HEK293T (cell line): ENCODE measurements at regions not wholly inside any gene's neighbourhood (a gene's known extent, or its start where the extent isn't known, plus 50 kb on each side); places are given as distances from the start of the nearest gene placed in this dataset.

Experiments used
- CTCF ChIA-PET: fragments of 350-600 bp; formaldehyde crosslinking; extraction: SDS; loops from one replicate; lab custom pipeline; 2021; ENCODE audit warnings: antibody characterized with exemption, inconsistent platforms; lab: Yijun Ruan, JAX
- POLR2A ChIA-PET: fragments of 350-600 bp; formaldehyde crosslinking; extraction: SDS; loops from one replicate; lab custom pipeline; 2020; ENCODE audit warnings: antibody characterized with exemption, inconsistent platforms; lab: Yijun Ruan, JAX
- DNase-seq: peaks from one replicate; pipeline ENCODE4 v3.0.0; 2012; ENCODE audit warnings: mixed read lengths; ENCODE audit errors: extremely low spot score
- ARNT ChIP-seq: fragments of 450-650 bp; IDR thresholded peaks from 2 replicates; pipeline ENCODE4 v1.6.1; 2017; ENCODE audit warnings: mild to moderate bottlenecking
- BHLHE40 ChIP-seq: fragments of 450-650 bp; IDR thresholded peaks from 2 replicates; pipeline ENCODE4 v1.6.1; 2016; ENCODE audit warnings: mild to moderate bottlenecking, moderate library complexity, borderline replicate concordance
- CTBP1 ChIP-seq: fragments of 450-650 bp; IDR thresholded peaks from 2 replicates; pipeline ENCODE4 v1.6.1; 2016; ENCODE audit warnings: borderline replicate concordance
- ELF4 ChIP-seq: fragments of 450-650 bp; IDR thresholded peaks from 2 replicates; pipeline ENCODE4 v1.6.1; 2017; ENCODE audit warnings: antibody characterized with exemption
- FOXA1 ChIP-seq: fragments of 450-650 bp; IDR thresholded peaks from 2 replicates; pipeline ENCODE4 v1.6.1; 2016; ENCODE audit warnings: mild to moderate bottlenecking
- FOXK2 ChIP-seq: fragments of 450-650 bp; IDR thresholded peaks from 2 replicates; pipeline ENCODE4 v1.6.1; 2016; ENCODE audit warnings: mild to moderate bottlenecking
- FOXM1 ChIP-seq: fragments of 450-650 bp; IDR thresholded peaks from 2 replicates; pipeline ENCODE4 v1.6.1; 2017; ENCODE audit warnings: mild to moderate bottlenecking, borderline replicate concordance
- HDGF ChIP-seq: fragments of 450-650 bp; IDR thresholded peaks from 2 replicates; pipeline ENCODE4 v1.6.1; 2017; ENCODE audit warnings: antibody characterized with exemption, borderline replicate concordance
- L3MBTL2 ChIP-seq: fragments of 450-650 bp; conservative IDR thresholded peaks from 2 replicates; pipeline ENCODE4 v1.6.1; 2016; ENCODE audit warnings: mild to moderate bottlenecking
- LEF1 ChIP-seq: fragments of 450-650 bp; IDR thresholded peaks from 2 replicates; pipeline ENCODE4 v1.6.1; 2017; ENCODE audit warnings: mild to moderate bottlenecking, borderline replicate concordance
- NFRKB ChIP-seq: fragments of 450-650 bp; IDR thresholded peaks from 2 replicates; pipeline ENCODE4 v1.6.1; 2016; ENCODE audit warnings: mild to moderate bottlenecking, moderate library complexity
- SP1 ChIP-seq: fragments of 450-650 bp; IDR thresholded peaks from 2 replicates; pipeline ENCODE4 v1.6.1; 2017
- SUZ12 ChIP-seq: fragments of 450-650 bp; IDR thresholded peaks from 2 replicates; pipeline ENCODE4 v1.6.1; 2016; ENCODE audit warnings: mild to moderate bottlenecking
- TARDBP ChIP-seq: fragments of 450-650 bp; IDR thresholded peaks from 2 replicates; pipeline ENCODE4 v1.6.1; 2016
- ZNF384 ChIP-seq: fragments of 450-650 bp; IDR thresholded peaks from 2 replicates; pipeline ENCODE4 v1.6.1; 2016
- TF ChIP-seq, protein P1 (sequence below): fragments of 450-650 bp; IDR thresholded peaks from 2 replicates; pipeline ENCODE4 v1.6.1; 2016

DNA sequence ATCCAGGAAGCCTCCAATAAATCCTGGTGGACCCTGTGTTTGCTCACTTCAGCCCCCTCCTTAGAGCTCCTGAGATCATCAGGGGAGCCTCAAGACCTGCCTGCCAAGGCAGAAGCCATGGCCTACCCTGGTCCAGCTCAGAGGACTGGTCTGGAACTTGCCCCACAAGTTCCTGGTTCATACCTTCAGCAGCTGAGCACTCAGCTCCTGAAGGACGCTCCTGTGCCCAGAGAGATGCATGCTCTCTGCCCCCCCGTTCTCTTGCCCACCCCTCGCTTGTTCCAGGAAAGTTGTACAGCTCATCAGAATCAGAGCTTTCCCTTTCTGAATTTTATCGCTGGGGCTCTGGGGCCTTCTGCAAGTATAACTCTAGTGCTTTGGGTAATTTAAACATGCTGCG is 210.5 kb upstream of the ISX start:
- ChIA-PET POLR2A (no interaction called here), CTCF (no interaction called here)
- TF ChIP-seq SP1 (no peak), BHLHE40 (no peak)
- no peak for DNase-seq

DNA sequence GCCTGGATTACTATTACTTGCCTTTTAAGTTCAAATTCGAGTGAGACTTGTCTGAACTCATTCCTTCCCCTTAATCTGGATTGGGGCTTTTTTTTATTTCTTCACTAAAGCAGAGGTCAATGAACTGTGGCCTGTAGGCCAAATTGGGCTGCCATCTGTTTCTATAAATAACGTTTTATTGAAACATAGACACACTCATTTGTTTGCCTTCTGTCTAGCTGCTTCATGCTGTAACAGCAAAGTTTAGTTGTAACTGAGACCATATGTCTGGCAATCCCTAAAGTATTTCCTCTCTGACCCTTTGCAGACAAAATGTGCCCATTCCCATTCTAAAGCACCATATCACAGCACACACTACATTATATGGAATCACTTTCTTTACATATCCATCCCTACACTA is 207.9 kb upstream of the ISX start:
- POLR2A ChIA-PET, result no interaction called here
- no peak for DNase-seq
- TF ChIP-seq NFRKB, result no peak
- TF ChIP-seq BHLHE40, result no peak
- no peak for TF ChIP-seq ARNT
- TF ChIP-seq ZNF384, result no peak
- CTCF ChIA-PET, result no interaction called here

- DNase-seq, result no peak
- TF ChIP-seq NFRKB (no peak), L3MBTL2 (no peak), ZNF384 (no peak), FOXA1 (no peak), BHLHE40 (no peak), SP1 (no peak), CTBP1 (no peak), LEF1 (no peak), HDGF (no peak), ELF4 (no peak), SUZ12 (no peak), FOXK2 (no peak), ARNT (no peak), FOXM1 (no peak), TARDBP (no peak)
- TF ChIP-seq, protein P1, sequence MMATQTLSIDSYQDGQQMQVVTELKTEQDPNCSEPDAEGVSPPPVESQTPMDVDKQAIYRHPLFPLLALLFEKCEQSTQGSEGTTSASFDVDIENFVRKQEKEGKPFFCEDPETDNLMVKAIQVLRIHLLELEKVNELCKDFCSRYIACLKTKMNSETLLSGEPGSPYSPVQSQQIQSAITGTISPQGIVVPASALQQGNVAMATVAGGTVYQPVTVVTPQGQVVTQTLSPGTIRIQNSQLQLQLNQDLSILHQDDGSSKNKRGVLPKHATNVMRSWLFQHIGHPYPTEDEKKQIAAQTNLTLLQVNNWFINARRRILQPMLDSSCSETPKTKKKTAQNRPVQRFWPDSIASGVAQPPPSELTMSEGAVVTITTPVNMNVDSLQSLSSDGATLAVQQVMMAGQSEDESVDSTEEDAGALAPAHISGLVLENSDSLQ, result no peak
- CTCF ChIA-PET, result no interaction called here
- POLR2A ChIA-PET, result no interaction called here
Measured at GRCh38 chr22:34861787-34862186, 204.2 kb upstream of the ISX start.

- TF ChIP-seq TARDBP (no peak), SP1 (no peak), NFRKB (no peak), LEF1 (no peak), SUZ12 (no peak), FOXA1 (no peak), ARNT (no peak), L3MBTL2 (no peak), CTBP1 (no peak), FOXK2 (no peak), ELF4 (no peak), ZNF384 (no peak)
- TF ChIP-seq, protein P1, result no peak
Measured at GRCh38 chr22:34866081-34866480, 199.9 kb upstream of the ISX start.

DNA sequence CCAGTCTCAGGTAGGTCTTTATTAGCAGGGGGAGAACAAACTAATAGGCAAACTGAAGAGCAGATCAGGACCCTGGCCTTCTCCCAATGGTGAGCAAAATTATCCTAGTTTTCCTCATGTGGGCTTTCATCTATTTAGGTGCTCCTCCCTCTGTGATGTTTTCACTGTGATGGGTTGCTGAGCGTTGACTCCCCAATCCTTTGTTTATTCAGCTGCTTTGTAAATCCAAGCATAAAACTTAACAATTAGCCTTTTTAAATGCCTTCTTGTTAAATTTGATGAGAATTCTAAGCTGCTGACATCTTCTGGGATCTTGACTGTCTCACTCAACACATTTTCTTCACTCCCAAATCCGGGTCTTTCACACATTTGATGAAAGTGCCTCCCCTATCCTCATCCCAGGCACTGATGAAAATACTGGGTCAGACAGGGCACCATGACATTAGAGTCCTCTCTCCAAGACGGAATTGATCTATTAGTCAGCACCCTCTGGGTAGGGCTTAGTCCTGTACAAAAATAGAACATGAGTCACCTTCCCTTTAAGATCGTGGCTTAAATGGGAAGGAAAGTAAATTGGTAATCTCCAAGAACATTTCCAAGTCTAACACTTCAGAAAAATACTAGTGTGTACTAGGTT is 199.3 kb upstream of the ISX start:
- ChIA-PET POLR2A (no interaction called here), CTCF (no interaction called here)
- TF ChIP-seq TARDBP (no peak), SUZ12 (no peak), NFRKB (no peak), FOXM1 (no peak), SP1 (no peak), FOXA1 (no peak), ARNT (no peak), CTBP1 (no peak), LEF1 (no peak)
- no peak for DNase-seq

More at GRCh38 chr22:34866081-34866480, 199.9 kb upstream of the ISX start:
- DNase-seq, result no peak
- POLR2A ChIA-PET, result no interaction called here
- CTCF ChIA-PET, result no interaction called here

DNA sequence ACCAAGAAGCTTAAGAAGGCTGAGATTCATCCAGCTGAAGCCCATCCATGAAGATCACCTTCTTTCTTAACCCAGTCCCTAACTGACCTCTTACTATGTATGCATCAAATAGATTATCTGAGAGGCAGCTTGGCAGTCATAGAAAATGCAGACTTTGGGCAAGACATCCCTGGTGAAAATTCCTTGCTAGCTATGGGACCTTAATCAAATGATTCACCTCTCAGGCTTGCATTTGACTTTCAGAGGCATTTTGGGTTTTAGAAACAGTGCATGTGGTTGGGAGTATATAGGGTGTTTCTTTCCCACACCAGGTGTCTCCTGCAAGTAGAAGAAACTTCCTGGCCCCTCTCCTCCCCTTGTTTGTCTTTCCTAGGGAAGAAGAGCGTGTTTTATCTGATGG is 188.5 kb upstream of the ISX start:
- DNase-seq, result no peak
- TF ChIP-seq ZNF384 (no peak), SP1 (no peak), CTBP1 (no peak), FOXK2 (no peak), ELF4 (no peak), FOXM1 (no peak), HDGF (no peak), NFRKB (no peak), FOXA1 (no peak), BHLHE40 (no peak), ARNT (no peak)
- TF ChIP-seq, protein P1, result no peak
- POLR2A ChIA-PET, result no interaction called here
- CTCF ChIA-PET, result no interaction called here

GRCh38 chr22:34878171-34878570 is 187.8 kb upstream of the ISX start:
- ChIA-PET CTCF (no interaction called here), POLR2A (no interaction called here)
- TF ChIP-seq ARNT, result no peak
- TF ChIP-seq, protein P1, result no peak
- TF ChIP-seq ELF4, result no peak
- no peak for TF ChIP-seq CTBP1
- TF ChIP-seq NFRKB, result no peak
- no peak for TF ChIP-seq FOXA1
- no peak for TF ChIP-seq LEF1
- no peak for TF ChIP-seq ZNF384
- no peak for TF ChIP-seq SP1
- TF ChIP-seq FOXK2, result no peak
- TF ChIP-seq SUZ12, result no peak
- no peak for TF ChIP-seq FOXM1
- no peak for TF ChIP-seq HDGF
- TF ChIP-seq L3MBTL2, result no peak
- TF ChIP-seq TARDBP, result no peak
- no peak for TF ChIP-seq BHLHE40
- DNase-seq, result no peak
